HG03159 (cell line): ENCODE measurements at regions not wholly inside any gene's neighbourhood (a gene's known extent, or its start where the extent isn't known, plus 50 kb on each side); places are given as distances from the start of the nearest gene placed in this dataset.
A peak's percentile ranks its signal among the peaks of the same experiment; 100 is the strongest.

Experiments
- ATAC-seq: cut with Tn5 transposase; IDR thresholded peaks from one replicate; pipeline ENCODE4 v1.9.1; 2021; ENCODE audit warnings: mild to moderate bottlenecking, moderate library complexity; ENCODE audit not compliant: unreplicated experiment

GRCh38 chr5:74501674-74502478, 138.7 kb downstream of the ENC1 start:
- ATAC-seq: no peak

GRCh38 chr5:74500110-74500917, 140.2 kb downstream of the ENC1 start:
- ATAC-seq: no peak

- ATAC-seq: no peak
These were observed 141.1 kb downstream of the ENC1 start for GRCh38 chr5:74499256-74500050.

- ATAC-seq: no peak
These were observed 142.8 kb downstream of the ENC1 start for GRCh38 chr5:74497706-74498105.

- no peak for ATAC-seq
These were observed 147.1 kb downstream of the ENC1 start for GRCh38 chr5:74493411-74493810.

GRCh38 chr5:74492230-74492629, 148.3 kb downstream of the ENC1 start:
- ATAC-seq: no peak

- no peak for ATAC-seq
These were observed 148.9 kb downstream of the ENC1 start for GRCh38 chr5:74491586-74491985.

GRCh38 chr5:74490814-74491213, 149.7 kb downstream of the ENC1 start:
- peak; percentile 98 for ATAC-seq

- ATAC-seq: no peak
These were observed 157.5 kb downstream of the ENC1 start for GRCh38 chr5:74482990-74483389.

- no peak for ATAC-seq
These were observed 158.0 kb downstream of the ENC1 start for GRCh38 chr5:74482523-74482922.

- peak; percentile 86 for ATAC-seq
These were observed 159.2 kb downstream of the ENC1 start for GRCh38 chr5:74481357-74481756.

- no peak for ATAC-seq
These were observed 160.3 kb downstream of the ENC1 start for GRCh38 chr5:74480201-74480600.

GRCh38 chr5:74478328-74478727, 162.2 kb downstream of the ENC1 start:
- ATAC-seq: no peak

GRCh38 chr5:74477761-74478160, 162.8 kb downstream of the ENC1 start:
- ATAC-seq: no peak

GRCh38 chr5:74476819-74477453, 163.6 kb downstream of the ENC1 start:
- no peak for ATAC-seq

GRCh38 chr5:74476046-74476818, 164.3 kb downstream of the ENC1 start:
- no peak for ATAC-seq

- ATAC-seq: no peak
These were observed 168.7 kb downstream of the ENC1 start for GRCh38 chr5:74471875-74472274.

GRCh38 chr5:74469234-74469994, 171.1 kb downstream of the ENC1 start:
- ATAC-seq: no peak

GRCh38 chr5:74468421-74468820, 172.1 kb downstream of the ENC1 start:
- ATAC-seq: no peak
